SK-N-SH treated with all-trans-retinoic acid at 6 μM for 48 hours (cell line): ENCODE measurements at regions not wholly inside any gene's neighbourhood (a gene's known extent, or its start where the extent isn't known, plus 50 kb on each side); places are given as distances from the start of the nearest gene placed in this dataset.

Experiments used
- ATAC-seq: fragments of 200-7000 bp; cut with Tn5 transposase; 3 replicates; pipeline ENCODE4 v1.9.1; 2020; ENCODE audit warnings: mild to moderate bottlenecking, moderate library complexity
- ARNTL ChIP-seq: fragments of 450-650 bp; formaldehyde crosslinking; IDR thresholded peaks from 2 replicates; pipeline ENCODE4 v1.5.0; 2020; ENCODE audit warnings: low read depth, mild to moderate bottlenecking, moderate library complexity, borderline replicate concordance
- BACH2 ChIP-seq: fragments of 250-450 bp; sonication (Bioruptor Pico); IDR thresholded peaks from 2 replicates; pipeline ENCODE4 v1.9.0; 2021; ENCODE audit warnings: mild to moderate bottlenecking, borderline replicate concordance
- CSDC2 ChIP-seq: fragments of 250-450 bp; sonication (Bioruptor Pico); IDR thresholded peaks from 2 replicates; pipeline ENCODE4 v1.5.0; 2020; ENCODE audit warnings: mild to moderate bottlenecking, moderate library complexity
- ESRRG ChIP-seq: fragments of 250-450 bp; sonication (Bioruptor Pico); IDR thresholded peaks from 2 replicates; pipeline ENCODE4 v1.6.1; 2021; ENCODE audit warnings: mild to moderate bottlenecking
- GLIS3 ChIP-seq: fragments of 250-450 bp; sonication (Bioruptor Pico); IDR thresholded peaks from 2 replicates; pipeline ENCODE4 v1.5.0; 2020; ENCODE audit warnings: mild to moderate bottlenecking, moderate library complexity
- ISL1 ChIP-seq: fragments of 250-450 bp; sonication (Bioruptor Pico); IDR thresholded peaks from 2 replicates; pipeline ENCODE4 v2.1.2; 2022; ENCODE audit warnings: mild to moderate bottlenecking, moderate library complexity
- OSR1 ChIP-seq: fragments of 250-450 bp; sonication (Bioruptor Pico); IDR thresholded peaks from 2 replicates; pipeline ENCODE4 v1.8.0; 2022; ENCODE audit warnings: moderate library complexity, mild to moderate bottlenecking, inconsistent platforms
- PPARA ChIP-seq: fragments of 250-450 bp; sonication (Bioruptor Pico); IDR thresholded peaks from 2 replicates; pipeline ENCODE4 v1.5.0; 2020; ENCODE audit warnings: mild to moderate bottlenecking, borderline replicate concordance
- RARB ChIP-seq: fragments of 250-450 bp; sonication (Bioruptor Pico); IDR thresholded peaks from 2 replicates; pipeline ENCODE4 v1.8.0; 2021; ENCODE audit warnings: mild to moderate bottlenecking, moderate library complexity
- SNAI2 ChIP-seq: fragments of 250-450 bp; sonication (Bioruptor Pico); IDR thresholded peaks from 2 replicates; pipeline ENCODE4 v1.5.0; 2020; ENCODE audit warnings: mild to moderate bottlenecking, moderate library complexity
- TCF4 ChIP-seq: fragments of 250-450 bp; sonication (Bioruptor Pico); IDR thresholded peaks from 2 replicates; pipeline ENCODE4 v1.8.0; 2021; ENCODE audit warnings: mild to moderate bottlenecking, moderate library complexity, borderline replicate concordance
- ZC3H10 ChIP-seq: fragments of 250-450 bp; sonication (Bioruptor Pico); IDR thresholded peaks from 2 replicates; pipeline ENCODE4 v1.5.1; 2021; ENCODE audit warnings: mild to moderate bottlenecking, moderate library complexity
- ZFP3 ChIP-seq: fragments of 250-450 bp; sonication (Bioruptor Pico); IDR thresholded peaks from 2 replicates; pipeline ENCODE4 v1.5.0; 2020; ENCODE audit warnings: mild to moderate bottlenecking, moderate library complexity
- ZFP30 ChIP-seq: fragments of 450-650 bp; formaldehyde crosslinking; IDR thresholded peaks from 2 replicates; pipeline ENCODE4 v1.5.0; 2022; ENCODE audit warnings: mild to moderate bottlenecking, moderate library complexity
- ZNF8 ChIP-seq: fragments of 450-650 bp; formaldehyde crosslinking; IDR thresholded peaks from 2 replicates; pipeline ENCODE4 v1.5.0; 2020; ENCODE audit warnings: mild to moderate bottlenecking, moderate library complexity
- TF ChIP-seq, protein P1 (sequence below): fragments of 250-450 bp; sonication (Bioruptor Pico); IDR thresholded peaks from 2 replicates; pipeline ENCODE4 v1.5.1; 2021; ENCODE audit warnings: mild to moderate bottlenecking, moderate library complexity
- TF ChIP-seq, protein P2 (sequence below): fragments of 250-450 bp; sonication (Bioruptor Pico); IDR thresholded peaks from 2 replicates; pipeline ENCODE4 v1.5.1; 2020; ENCODE audit warnings: low read depth, mild to moderate bottlenecking, moderate library complexity
- TF ChIP-seq, protein P3 (sequence below): fragments of 250-450 bp; sonication (Bioruptor Pico); IDR thresholded peaks from 2 replicates; pipeline ENCODE4 v1.5.0; 2020; ENCODE audit warnings: mild to moderate bottlenecking, moderate library complexity
- TF ChIP-seq, protein P4 (sequence below): fragments of 250-450 bp; sonication (Bioruptor Pico); IDR thresholded peaks from 2 replicates; pipeline ENCODE4 v1.8.0; 2021; ENCODE audit warnings: low read depth, mild to moderate bottlenecking, moderate library complexity, borderline replicate concordance
- TF ChIP-seq, protein P5 (sequence below): fragments of 250-450 bp; sonication (Bioruptor Pico); IDR thresholded peaks from 2 replicates; pipeline ENCODE4 v1.8.0; 2020; ENCODE audit warnings: mild to moderate bottlenecking, moderate library complexity, borderline replicate concordance

DNA sequence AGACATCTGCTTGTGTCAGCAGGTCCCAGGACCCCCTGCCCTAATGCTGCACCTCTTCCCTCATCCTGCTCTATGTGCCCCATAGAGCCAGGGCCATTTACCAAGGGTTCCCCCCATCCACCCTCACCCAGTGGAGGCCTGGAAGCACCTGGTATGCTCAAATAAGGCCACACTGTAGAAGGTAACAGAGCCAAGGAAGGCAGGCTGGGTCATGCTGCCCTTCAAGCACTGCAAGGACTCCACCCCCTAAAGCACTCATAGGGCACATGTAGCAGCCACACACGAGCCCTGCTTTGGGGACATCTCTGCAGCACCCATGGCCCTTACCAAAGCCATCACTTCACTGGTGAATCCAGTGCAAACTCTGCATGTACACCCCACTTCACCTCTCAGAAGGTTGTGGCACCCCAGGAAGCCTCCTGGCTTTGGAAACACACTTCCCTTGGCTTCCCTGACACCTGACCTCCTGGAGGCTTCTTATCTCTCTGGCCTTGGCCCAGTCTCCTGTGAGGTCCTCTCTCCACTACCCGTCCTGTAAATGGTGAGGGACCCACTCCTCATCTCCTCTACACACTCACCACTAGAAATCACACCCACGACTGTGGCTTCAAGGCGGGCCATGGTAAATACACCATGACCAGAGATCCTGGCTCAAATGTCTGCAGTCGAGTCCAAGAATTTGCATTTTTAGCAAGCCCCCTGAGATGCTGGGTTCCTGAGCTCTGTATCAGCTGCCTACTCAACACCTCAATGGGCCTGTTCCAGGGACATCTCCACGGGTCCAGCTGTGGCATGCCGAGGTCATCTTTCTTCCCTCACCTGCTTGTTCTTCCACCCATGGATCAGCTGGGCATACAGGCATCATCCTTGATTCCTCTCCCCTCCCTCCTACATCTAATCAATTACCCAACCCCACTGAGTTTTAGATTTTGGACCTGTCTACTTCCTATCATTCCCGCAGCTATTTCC lies 80.9 kb upstream of the DOCK9 start (continued):
- TF ChIP-seq, protein P1, sequence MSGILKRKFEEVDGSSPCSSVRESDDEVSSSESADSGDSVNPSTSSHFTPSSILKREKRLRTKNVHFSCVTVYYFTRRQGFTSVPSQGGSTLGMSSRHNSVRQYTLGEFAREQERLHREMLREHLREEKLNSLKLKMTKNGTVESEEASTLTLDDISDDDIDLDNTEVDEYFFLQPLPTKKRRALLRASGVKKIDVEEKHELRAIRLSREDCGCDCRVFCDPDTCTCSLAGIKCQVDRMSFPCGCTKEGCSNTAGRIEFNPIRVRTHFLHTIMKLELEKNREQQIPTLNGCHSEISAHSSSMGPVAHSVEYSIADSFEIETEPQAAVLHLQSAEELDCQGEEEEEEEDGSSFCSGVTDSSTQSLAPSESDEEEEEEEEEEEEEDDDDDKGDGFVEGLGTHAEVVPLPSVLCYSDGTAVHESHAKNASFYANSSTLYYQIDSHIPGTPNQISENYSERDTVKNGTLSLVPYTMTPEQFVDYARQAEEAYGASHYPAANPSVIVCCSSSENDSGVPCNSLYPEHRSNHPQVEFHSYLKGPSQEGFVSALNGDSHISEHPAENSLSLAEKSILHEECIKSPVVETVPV (CRISPR knock-in tag): no peak

DNA sequence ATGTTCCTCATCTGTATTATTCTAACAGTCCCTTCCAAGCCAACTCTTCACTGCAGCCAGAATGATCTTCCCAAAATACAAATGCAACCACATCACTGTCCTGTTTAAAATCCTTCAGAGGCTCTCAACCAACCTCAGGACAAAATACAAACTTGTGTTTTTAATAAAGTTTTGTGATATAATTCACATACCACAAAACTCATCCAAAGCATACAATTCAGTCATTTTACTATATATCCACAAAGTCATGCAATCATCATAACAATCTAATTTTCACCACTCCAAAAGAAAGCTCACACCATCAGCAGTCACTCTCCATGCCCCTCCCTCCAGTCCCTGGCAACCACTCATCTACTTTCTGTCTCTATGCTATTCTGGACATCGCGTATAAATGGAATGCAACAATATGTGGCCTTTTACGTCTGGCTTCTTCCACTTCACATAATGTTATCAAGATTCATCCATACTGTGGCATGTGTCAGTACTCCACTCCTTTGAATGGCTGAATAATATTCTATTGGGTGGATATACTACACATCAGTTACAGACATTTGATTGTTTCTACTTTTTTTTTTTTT lies 81.7 kb upstream of the DOCK9 start:
- ATAC-seq: no peak
- no peak for TF ChIP-seq CSDC2 (CRISPR knock-in tag)
- no peak for TF ChIP-seq GLIS3 (CRISPR knock-in tag)
- TF ChIP-seq ISL1 (CRISPR knock-in tag): no peak
- TF ChIP-seq, protein P2, sequence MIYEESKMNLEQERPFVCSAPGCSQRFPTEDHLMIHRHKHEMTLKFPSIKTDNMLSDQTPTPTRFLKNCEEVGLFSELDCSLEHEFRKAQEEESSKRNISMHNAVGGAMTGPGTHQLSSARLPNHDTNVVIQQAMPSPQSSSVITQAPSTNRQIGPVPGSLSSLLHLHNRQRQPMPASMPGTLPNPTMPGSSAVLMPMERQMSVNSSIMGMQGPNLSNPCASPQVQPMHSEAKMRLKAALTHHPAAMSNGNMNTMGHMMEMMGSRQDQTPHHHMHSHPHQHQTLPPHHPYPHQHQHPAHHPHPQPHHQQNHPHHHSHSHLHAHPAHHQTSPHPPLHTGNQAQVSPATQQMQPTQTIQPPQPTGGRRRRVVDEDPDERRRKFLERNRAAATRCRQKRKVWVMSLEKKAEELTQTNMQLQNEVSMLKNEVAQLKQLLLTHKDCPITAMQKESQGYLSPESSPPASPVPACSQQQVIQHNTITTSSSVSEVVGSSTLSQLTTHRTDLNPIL (CRISPR knock-in tag): no peak
- TF ChIP-seq ZFP30 (CRISPR knock-in tag): no peak
- TF ChIP-seq SNAI2 (CRISPR knock-in tag): no peak
- no peak for TF ChIP-seq ESRRG
- TF ChIP-seq OSR1 (CRISPR knock-in tag): no peak
- no peak for TF ChIP-seq BACH2 (CRISPR knock-in tag)
- no peak for TF ChIP-seq ARNTL (CRISPR knock-in tag)
- no peak for TF ChIP-seq ZFP3 (CRISPR knock-in tag)
- TF ChIP-seq, protein P1 (CRISPR knock-in tag): no peak
- TF ChIP-seq, protein P3, sequence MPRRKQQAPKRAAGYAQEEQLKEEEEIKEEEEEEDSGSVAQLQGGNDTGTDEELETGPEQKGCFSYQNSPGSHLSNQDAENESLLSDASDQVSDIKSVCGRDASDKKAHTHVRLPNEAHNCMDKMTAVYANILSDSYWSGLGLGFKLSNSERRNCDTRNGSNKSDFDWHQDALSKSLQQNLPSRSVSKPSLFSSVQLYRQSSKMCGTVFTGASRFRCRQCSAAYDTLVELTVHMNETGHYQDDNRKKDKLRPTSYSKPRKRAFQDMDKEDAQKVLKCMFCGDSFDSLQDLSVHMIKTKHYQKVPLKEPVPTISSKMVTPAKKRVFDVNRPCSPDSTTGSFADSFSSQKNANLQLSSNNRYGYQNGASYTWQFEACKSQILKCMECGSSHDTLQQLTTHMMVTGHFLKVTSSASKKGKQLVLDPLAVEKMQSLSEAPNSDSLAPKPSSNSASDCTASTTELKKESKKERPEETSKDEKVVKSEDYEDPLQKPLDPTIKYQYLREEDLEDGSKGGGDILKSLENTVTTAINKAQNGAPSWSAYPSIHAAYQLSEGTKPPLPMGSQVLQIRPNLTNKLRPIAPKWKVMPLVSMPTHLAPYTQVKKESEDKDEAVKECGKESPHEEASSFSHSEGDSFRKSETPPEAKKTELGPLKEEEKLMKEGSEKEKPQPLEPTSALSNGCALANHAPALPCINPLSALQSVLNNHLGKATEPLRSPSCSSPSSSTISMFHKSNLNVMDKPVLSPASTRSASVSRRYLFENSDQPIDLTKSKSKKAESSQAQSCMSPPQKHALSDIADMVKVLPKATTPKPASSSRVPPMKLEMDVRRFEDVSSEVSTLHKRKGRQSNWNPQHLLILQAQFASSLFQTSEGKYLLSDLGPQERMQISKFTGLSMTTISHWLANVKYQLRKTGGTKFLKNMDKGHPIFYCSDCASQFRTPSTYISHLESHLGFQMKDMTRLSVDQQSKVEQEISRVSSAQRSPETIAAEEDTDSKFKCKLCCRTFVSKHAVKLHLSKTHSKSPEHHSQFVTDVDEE (CRISPR knock-in tag): no peak
- no peak for TF ChIP-seq RARB
- no peak for TF ChIP-seq PPARA
- no peak for TF ChIP-seq ZC3H10 (CRISPR knock-in tag)
- TF ChIP-seq, protein P4, sequence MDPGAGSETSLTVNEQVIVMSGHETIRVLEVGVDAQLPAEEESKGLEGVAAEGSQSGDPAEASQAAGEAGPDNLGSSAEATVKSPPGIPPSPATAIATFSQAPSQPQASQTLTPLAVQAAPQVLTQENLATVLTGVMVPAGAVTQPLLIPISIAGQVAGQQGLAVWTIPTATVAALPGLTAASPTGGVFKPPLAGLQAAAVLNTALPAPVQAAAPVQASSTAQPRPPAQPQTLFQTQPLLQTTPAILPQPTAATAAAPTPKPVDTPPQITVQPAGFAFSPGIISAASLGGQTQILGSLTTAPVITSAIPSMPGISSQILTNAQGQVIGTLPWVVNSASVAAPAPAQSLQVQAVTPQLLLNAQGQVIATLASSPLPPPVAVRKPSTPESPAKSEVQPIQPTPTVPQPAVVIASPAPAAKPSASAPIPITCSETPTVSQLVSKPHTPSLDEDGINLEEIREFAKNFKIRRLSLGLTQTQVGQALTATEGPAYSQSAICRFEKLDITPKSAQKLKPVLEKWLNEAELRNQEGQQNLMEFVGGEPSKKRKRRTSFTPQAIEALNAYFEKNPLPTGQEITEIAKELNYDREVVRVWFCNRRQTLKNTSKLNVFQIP (CRISPR knock-in tag): no peak
- TF ChIP-seq TCF4 (CRISPR knock-in tag): no peak
- TF ChIP-seq, protein P5, sequence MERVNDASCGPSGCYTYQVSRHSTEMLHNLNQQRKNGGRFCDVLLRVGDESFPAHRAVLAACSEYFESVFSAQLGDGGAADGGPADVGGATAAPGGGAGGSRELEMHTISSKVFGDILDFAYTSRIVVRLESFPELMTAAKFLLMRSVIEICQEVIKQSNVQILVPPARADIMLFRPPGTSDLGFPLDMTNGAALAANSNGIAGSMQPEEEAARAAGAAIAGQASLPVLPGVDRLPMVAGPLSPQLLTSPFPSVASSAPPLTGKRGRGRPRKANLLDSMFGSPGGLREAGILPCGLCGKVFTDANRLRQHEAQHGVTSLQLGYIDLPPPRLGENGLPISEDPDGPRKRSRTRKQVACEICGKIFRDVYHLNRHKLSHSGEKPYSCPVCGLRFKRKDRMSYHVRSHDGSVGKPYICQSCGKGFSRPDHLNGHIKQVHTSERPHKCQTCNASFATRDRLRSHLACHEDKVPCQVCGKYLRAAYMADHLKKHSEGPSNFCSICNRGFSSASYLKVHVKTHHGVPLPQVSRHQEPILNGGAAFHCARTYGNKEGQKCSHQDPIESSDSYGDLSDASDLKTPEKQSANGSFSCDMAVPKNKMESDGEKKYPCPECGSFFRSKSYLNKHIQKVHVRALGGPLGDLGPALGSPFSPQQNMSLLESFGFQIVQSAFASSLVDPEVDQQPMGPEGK (CRISPR knock-in tag): no peak
- TF ChIP-seq ZNF8 (CRISPR knock-in tag): no peak
- TF ChIP-seq, all 23 proteins: peak for 0
